Psoas muscle (tissue), 7 donors: ENCODE measurements at regions not wholly inside any gene's neighbourhood (a gene's known extent, or its start where the extent isn't known, plus 50 kb on each side); places are given as distances from the start of the nearest gene placed in this dataset.

Source experiments
- ATAC-seq, 4 donors: fragments of 200-7000 bp; cut with Tn5 transposase; one replicate each; pipeline ENCODE4 v1.9.1; 2020; ENCODE audit warnings: moderate library complexity in 3 of 4, mild to moderate bottlenecking in 2 of 4
- DNase-seq, 2 donors: peaks; one replicate each; pipeline ENCODE4 v3.0.0-alpha.2; 2020
- H3K27ac ChIP-seq: fragments of 200-600 bp; one replicate; pipeline ENCODE4 v1.8.0; 2022
- H3K27me3 ChIP-seq, 3 donors: fragments of 200-600 bp in 1 of 3; one replicate each; pipeline versions ENCODE4 v1.6.1 to v1.8.0; 2013 to 2022; ENCODE audit warnings: low read length in 2 of 3, mild to moderate bottlenecking in 2 of 3, moderate library complexity in 1 of 3; ENCODE audit not compliant: insufficient read depth in 3 of 3
- H3K36me3 ChIP-seq, 2 donors: fragments of 200-600 bp in 1 of 2; one replicate each; pipeline versions ENCODE4 v1.6.1 to v1.8.0; 2013 to 2022; ENCODE audit warnings: low read depth in 1 of 2, mild to moderate bottlenecking in 1 of 2, moderate library complexity in 1 of 2; ENCODE audit not compliant: insufficient read depth in 1 of 2
- H3K4me1 ChIP-seq: fragments of 200-600 bp; one replicate; pipeline ENCODE4 v1.8.0; 2022
- H3K4me3 ChIP-seq: fragments of 200-600 bp; one replicate; pipeline ENCODE4 v1.8.0; 2022; ENCODE audit warnings: mild to moderate bottlenecking
- H3K9me3 ChIP-seq: fragments of 200-600 bp; one replicate; pipeline ENCODE4 v1.8.0; 2022
- WGBS, 3 donors: extraction: QIAGEN DNeasy Blood & Tissue Kit; methylation state at CpG; one replicate each; pipeline versions ENCODE4 v1.1.6 to v1.1.7; 2013; 5-methylcytosine and 5-hydroxymethylcytosine counted together
- intact Hi-C, 2 donors: fragments of 100-400 bp; cut with DNase I; formaldehyde crosslinking; loops; one replicate each; pipeline versions ENCODE4 v1.11.0 to v1.14.2; 2022
- TF ChIP-seq, protein P1 (sequence below): fragments of 200-600 bp; IDR thresholded peaks from one replicate; pipeline ENCODE4 v1.8.0; 2022; ENCODE audit warnings: antibody characterized with exemption
- donor health status: healthy with polysubstance abuse.
- donor health status: DM: no; HTN: no; CAD: no; lungs with moderate emphysema.
- donor health status: Bipolar disorder and iron deficiency.
- donor health status: healthy.
- donor health status: DM: yes; HTN: yes; CAD: no.
- donor health status: DM: no; HTN: no; CAD: no.
- donor health status: DM: yes; HTN: yes; CAD: no.

DNA sequence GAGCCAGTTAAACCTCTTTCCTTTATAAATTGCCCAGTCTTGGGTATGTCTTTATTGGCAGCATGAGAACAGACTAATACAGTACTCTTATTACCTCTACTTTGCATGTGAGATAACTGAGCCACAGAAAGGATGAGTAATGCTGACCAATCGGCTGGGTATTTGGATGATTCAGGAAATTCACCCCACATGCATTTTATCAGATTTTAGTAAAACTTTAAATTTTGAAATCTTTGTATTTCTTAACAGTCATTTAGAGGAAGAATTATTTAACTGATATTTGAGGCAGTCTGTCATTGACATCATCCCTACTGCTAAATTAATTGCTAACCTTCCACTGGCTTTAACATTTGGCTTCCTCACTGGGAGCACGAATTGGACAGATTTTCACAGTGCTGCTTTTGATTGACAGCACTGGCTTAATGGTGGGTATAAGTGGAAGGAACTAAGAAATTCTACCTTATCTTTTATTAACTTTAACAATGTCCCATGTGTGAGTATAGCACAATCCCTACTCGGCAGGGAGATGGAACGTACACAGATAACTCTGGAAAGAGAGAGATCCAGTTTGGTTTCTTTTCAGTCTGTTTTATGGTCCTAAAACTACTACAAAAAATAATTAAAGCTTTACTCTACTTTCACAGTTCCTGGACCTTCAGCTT lies 261.0 kb downstream of the DACT1 start:
- WGBS, 3 donors: 74 to 84% (median 74%) methylated on average over 4 of the region's 4 CpGs
- no peak for DNase-seq
- no peak for ATAC-seq
- Histone ChIP-seq H3K4me3 (no peak overlapping the region), H3K36me3 (no peaks in the 10 kb centered on the region), H3K4me1 (no peaks in the 10 kb centered on the region), H3K27ac (no peak overlapping the region), H3K9me3 (no peaks in the 10 kb centered on the region), H3K27me3 (no peaks in the 10 kb centered on the region)
- TF ChIP-seq, protein P1, sequence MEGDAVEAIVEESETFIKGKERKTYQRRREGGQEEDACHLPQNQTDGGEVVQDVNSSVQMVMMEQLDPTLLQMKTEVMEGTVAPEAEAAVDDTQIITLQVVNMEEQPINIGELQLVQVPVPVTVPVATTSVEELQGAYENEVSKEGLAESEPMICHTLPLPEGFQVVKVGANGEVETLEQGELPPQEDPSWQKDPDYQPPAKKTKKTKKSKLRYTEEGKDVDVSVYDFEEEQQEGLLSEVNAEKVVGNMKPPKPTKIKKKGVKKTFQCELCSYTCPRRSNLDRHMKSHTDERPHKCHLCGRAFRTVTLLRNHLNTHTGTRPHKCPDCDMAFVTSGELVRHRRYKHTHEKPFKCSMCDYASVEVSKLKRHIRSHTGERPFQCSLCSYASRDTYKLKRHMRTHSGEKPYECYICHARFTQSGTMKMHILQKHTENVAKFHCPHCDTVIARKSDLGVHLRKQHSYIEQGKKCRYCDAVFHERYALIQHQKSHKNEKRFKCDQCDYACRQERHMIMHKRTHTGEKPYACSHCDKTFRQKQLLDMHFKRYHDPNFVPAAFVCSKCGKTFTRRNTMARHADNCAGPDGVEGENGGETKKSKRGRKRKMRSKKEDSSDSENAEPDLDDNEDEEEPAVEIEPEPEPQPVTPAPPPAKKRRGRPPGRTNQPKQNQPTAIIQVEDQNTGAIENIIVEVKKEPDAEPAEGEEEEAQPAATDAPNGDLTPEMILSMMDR: no peak
- intact Hi-C loops: no loop called here

DNA sequence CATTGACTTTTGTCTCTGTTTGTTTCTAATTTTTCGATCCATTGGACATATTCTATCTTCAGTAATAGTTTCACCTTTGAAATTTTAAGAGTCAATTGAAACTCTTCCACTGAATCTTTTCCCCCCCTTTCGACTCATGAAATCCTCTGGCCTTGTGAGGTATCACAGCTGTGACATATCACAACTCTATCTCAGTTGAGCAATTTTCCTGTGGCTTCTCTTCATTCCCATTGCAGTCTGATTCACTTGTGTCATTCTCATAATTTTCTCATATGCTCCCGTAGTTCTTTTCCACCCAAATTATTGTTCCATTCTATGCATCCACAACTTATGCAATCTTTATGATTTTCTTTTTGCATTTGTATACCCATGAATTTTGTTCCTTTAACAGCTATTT lies 261.6 kb downstream of the DACT1 start:
- TF ChIP-seq, protein P1: no peak

DNA sequence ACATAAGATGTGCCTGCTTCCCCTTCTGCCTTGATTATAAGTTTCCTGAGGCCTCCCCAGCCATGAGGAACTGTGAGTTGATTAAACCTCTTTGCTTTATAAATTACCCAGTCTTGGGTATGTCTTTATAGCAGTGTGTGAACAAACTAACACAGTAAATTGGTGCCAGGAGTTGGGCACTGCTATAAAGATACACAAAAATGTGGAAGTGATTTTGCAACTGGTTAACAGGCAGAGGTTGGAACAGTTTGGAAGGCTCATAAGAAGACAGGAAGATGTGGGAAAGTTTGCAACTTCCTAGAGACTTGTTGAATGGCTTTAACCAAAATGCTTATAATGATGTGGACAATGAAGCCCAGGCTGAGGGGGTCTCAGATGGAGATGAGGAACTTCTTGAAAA lies 264.1 kb downstream of the DACT1 start:
- Histone ChIP-seq H3K36me3 (no peaks in the 10 kb centered on the region), H3K9me3 (no peaks in the 10 kb centered on the region), H3K4me3 (no peak overlapping the region), H3K27me3 (no peaks in the 10 kb centered on the region), H3K27ac (no peak overlapping the region), H3K4me1 (no peaks in the 10 kb centered on the region)
- DNase-seq (no peak), ATAC-seq (no peak)
- intact Hi-C loops: no loop called here
- TF ChIP-seq, protein P1: no peak

More for the DNA sequence above, 261.6 kb downstream of the DACT1 start:
- Histone ChIP-seq H3K9me3 (no peaks in the 10 kb centered on the region), H3K27me3 (no peaks in the 10 kb centered on the region), H3K4me3 (no peak overlapping the region), H3K27ac (no peak overlapping the region), H3K4me1 (no peaks in the 10 kb centered on the region), H3K36me3 (no peaks in the 10 kb centered on the region)
- WGBS, 3 donors: 69 to 81% (median 74%) methylated on average over 3 of the region's 3 CpGs
- ATAC-seq (no peak), DNase-seq (no peak)
- intact Hi-C loops: no loop called here

DNA sequence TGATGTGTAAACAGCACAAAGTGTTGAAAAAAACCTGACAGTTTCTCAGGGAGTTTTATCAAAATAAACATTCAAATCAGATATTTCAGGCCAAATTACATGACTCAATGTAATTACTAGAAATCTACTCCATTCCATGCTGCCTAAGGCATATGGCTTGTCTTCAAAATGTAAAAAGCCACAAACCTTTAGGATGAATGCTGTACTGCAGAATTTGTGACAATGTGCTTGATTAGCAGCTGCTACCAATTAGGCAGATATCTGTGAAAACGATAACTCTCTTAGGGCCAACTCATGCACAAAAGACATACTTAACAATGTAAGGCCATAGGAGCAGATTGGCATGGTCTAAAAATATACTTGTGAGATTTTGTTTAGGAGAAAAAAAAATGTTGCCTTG lies 267.0 kb downstream of the DACT1 start:
- WGBS, 3 donors: 41 to 59% (median 55%) methylated on average over 1 of the region's 1 CpG
- Histone ChIP-seq H3K4me3 (no peak overlapping the region), H3K27me3 (no peaks in the 10 kb centered on the region), H3K9me3 (no peaks in the 10 kb centered on the region), H3K27ac (no peak overlapping the region), H3K36me3 (no peaks in the 10 kb centered on the region), H3K4me1 (no peaks in the 10 kb centered on the region)
- TF ChIP-seq, protein P1: no peak
- intact Hi-C loops: no loop called here
- DNase-seq: no peak
- no peak for ATAC-seq

DNA sequence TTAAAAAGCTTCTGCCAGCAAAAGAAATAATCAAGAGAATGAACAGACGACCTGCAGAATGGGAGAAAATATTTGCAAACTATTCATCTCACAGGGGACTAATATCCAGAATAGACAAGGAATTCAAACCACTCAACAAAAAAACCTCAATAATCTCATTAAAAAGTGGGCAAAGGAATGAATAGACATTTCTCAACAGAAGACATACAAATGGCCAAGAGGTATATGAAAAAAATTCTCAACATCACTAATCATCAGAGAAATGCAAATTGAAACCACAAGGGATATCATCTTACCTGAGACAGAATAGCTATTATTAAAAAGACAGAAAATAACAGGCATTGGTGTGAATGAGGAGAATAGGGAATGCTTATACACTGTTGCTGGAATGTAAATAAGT lies 270.0 kb downstream of the DACT1 start:
- ATAC-seq (no peak), DNase-seq (no peak)
- no peaks in the 10 kb centered on the region for H3K27me3 ChIP-seq
- intact Hi-C loops: no loop called here
- TF ChIP-seq, protein P1: no peak
- no peaks in the 10 kb centered on the region for H3K4me1 ChIP-seq
- WGBS, 3 donors: 26 to 47% (median 32%) methylated on average over 1 of the region's 1 CpG
- H3K9me3 ChIP-seq: no peaks in the 10 kb centered on the region
- no peak overlapping the region for H3K27ac ChIP-seq
- no peak overlapping the region for H3K4me3 ChIP-seq
- no peaks in the 10 kb centered on the region for H3K36me3 ChIP-seq
